Endodermal cell (in vitro differentiated cells): ENCODE measurements at regions not wholly inside any gene's neighbourhood (a gene's known extent, or its start where the extent isn't known, plus 50 kb on each side); places are given as distances from the start of the nearest gene placed in this dataset.

Source experiments
- DNase-seq: peaks from one replicate; pipeline ENCODE4 v3.0.0-alpha.2; 2017
- H3K27ac ChIP-seq: 2 replicates; pipeline ENCODE4 v1.5.1; 2013; ENCODE audit warnings: mild to moderate bottlenecking, low read depth, low read length, moderate library complexity
- H3K27me3 ChIP-seq: 2 replicates; pipeline ENCODE4 v1.6.1; 2013; ENCODE audit warnings: mild to moderate bottlenecking, low read length, moderate library complexity; ENCODE audit not compliant: insufficient read depth, control insufficient read depth, poor library complexity, severe bottlenecking
- H3K36me3 ChIP-seq: 2 replicates; pipeline ENCODE4 v1.7.0; 2013; ENCODE audit warnings: mild to moderate bottlenecking, low read length, moderate library complexity; ENCODE audit not compliant: control insufficient read depth, insufficient read depth
- H3K4me1 ChIP-seq: one replicate; pipeline ENCODE4 v1.7.0; 2013; ENCODE audit warnings: low read length; ENCODE audit not compliant: control insufficient read depth, insufficient read depth
- H3K4me3 ChIP-seq: 2 replicates; pipeline ENCODE4 v1.5.1; 2013; ENCODE audit warnings: mild to moderate bottlenecking, low read length, moderate library complexity
- H3K9ac ChIP-seq: 2 replicates; pipeline ENCODE4 v1.6.1; 2013; ENCODE audit warnings: mild to moderate bottlenecking, low read length, moderate library complexity; ENCODE audit not compliant: poor library complexity, severe bottlenecking; ENCODE audit errors: extremely low read depth
- H3K9me3 ChIP-seq: 2 replicates; pipeline ENCODE4 v1.6.1; 2013; ENCODE audit warnings: mild to moderate bottlenecking, low read length, moderate library complexity; ENCODE audit not compliant: control insufficient read depth
- H3K27ac Mint-ChIP-seq: 2 replicates; pipeline ENCODE4 v1.8.0; 2020; ENCODE audit warnings: mixed read lengths
- H3K27me3 Mint-ChIP-seq: 2 replicates; pipeline ENCODE4 v1.8.0; 2021; ENCODE audit warnings: mild to moderate bottlenecking, mixed read lengths; ENCODE audit not compliant: insufficient read depth
- H3K36me3 Mint-ChIP-seq: 2 replicates; pipeline ENCODE4 v1.8.0; 2020; ENCODE audit warnings: low read depth, mixed read lengths
- H3K4me1 Mint-ChIP-seq: 2 replicates; pipeline ENCODE4 v1.8.0; 2020; ENCODE audit warnings: mixed read lengths
- H3K4me3 Mint-ChIP-seq: 2 replicates; pipeline ENCODE4 v1.8.0; 2020; ENCODE audit warnings: mild to moderate bottlenecking, moderate library complexity, mixed read lengths
- H3K9me3 Mint-ChIP-seq: 2 replicates; pipeline ENCODE4 v1.8.0; 2020; ENCODE audit warnings: mild to moderate bottlenecking, mixed read lengths
- WGBS, 2 experiments: methylation state at CpG; one replicate each; pipeline versions ENCODE4 v1.1.5 to v1.1.7; 2013; ENCODE audit warnings: missing lambda C conversion rate in 2 of 2, mixed read lengths in 1 of 2; ENCODE audit not compliant: insufficient coverage in 1 of 2, insufficient read length in 1 of 2; 5-methylcytosine and 5-hydroxymethylcytosine counted together
- TF ChIP-seq, protein P1 (sequence below): fragments of 200-600 bp; sonication (generic); conservative IDR thresholded peaks from 2 replicates; pipeline ENCODE4 v1.5.0; 2021; ENCODE audit warnings: antibody characterized with exemption, mild to moderate bottlenecking

DNA sequence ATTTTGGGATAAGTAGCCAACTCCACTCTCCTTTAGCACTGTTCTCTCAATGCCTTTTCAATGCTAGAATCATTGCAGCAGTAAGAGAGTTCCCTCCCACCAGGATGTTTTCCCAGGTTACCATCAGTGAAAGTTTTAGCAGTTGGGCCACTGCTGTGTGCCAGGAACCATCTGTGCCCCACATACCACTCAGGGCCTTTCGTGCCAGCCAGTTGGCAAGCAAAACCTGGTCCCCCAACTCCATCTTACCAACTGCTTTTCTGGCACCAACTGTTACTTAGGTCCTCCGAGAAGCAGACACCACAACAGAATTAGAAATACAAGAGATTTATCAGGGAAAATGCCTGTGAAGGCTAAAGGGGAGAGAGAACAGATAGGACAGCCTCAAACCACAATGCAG is 533.4 kb upstream of the NBEA start:
- H3K4me1 Mint-ChIP-seq = no peaks in the 10 kb centered on the region
- H3K4me3 Mint-ChIP-seq = no peak overlapping the region
- 93% methylated on average over 2 of the region's 2 CpGs; no CpG with 5 or more reads in 1 of the 2 experiments for WGBS, 2 experiments
- Histone ChIP-seq H3K36me3 (no peaks in the 10 kb centered on the region), H3K27me3 (no peaks in the 10 kb centered on the region), H3K4me1 (no peaks in the 10 kb centered on the region), H3K9me3 (no peaks in the 10 kb centered on the region), H3K9ac (no peak overlapping the region), H3K4me3 (no peak overlapping the region), H3K27ac (no peak overlapping the region)
- DNase-seq = no peak
- no peak overlapping the region for H3K27ac Mint-ChIP-seq
- TF ChIP-seq, protein P1, sequence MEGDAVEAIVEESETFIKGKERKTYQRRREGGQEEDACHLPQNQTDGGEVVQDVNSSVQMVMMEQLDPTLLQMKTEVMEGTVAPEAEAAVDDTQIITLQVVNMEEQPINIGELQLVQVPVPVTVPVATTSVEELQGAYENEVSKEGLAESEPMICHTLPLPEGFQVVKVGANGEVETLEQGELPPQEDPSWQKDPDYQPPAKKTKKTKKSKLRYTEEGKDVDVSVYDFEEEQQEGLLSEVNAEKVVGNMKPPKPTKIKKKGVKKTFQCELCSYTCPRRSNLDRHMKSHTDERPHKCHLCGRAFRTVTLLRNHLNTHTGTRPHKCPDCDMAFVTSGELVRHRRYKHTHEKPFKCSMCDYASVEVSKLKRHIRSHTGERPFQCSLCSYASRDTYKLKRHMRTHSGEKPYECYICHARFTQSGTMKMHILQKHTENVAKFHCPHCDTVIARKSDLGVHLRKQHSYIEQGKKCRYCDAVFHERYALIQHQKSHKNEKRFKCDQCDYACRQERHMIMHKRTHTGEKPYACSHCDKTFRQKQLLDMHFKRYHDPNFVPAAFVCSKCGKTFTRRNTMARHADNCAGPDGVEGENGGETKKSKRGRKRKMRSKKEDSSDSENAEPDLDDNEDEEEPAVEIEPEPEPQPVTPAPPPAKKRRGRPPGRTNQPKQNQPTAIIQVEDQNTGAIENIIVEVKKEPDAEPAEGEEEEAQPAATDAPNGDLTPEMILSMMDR = no peak
- H3K36me3 Mint-ChIP-seq = no peaks in the 10 kb centered on the region
- no peaks in the 10 kb centered on the region for H3K9me3 Mint-ChIP-seq
- no peaks in the 10 kb centered on the region for H3K27me3 Mint-ChIP-seq

DNA sequence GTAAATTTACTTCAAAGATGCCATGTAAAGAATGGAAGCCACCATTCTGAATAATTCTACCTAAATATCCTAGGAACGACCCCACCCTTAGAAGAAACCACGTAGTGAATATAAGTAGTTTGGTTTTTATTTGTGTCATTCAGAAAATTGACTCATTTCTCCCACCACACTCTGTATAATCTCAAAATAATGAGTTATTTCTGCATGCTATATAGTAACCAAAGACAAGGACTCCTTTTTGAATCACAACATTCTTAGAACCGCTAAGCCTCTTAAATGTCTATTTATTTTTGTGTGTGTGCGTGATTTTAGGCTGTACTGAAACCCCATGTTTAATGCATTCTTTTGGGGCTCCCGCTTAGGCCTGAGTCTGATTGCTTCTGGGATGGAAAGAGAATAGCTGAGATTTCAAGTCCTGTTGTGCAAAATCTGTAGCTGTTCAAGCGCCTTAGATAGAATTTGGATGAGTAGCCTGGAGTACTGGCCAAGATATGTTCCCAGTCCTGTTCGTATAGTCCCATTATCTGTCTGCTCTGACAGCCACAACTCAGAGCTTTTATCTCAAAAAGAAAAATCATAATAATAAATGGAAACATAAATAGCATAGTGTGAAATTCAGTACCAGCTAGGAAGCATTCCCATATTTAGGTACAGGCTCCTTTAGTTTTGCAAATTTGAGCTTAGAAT is 532.4 kb upstream of the NBEA start:
- Mint-ChIP-seq H3K27ac (no peak overlapping the region), H3K9me3 (no peaks in the 10 kb centered on the region), H3K36me3 (no peaks in the 10 kb centered on the region), H3K4me1 (no peaks in the 10 kb centered on the region), H3K27me3 (no peaks in the 10 kb centered on the region), H3K4me3 (no peak overlapping the region)
- H3K4me3 ChIP-seq = no peak overlapping the region
- no peaks in the 10 kb centered on the region for H3K4me1 ChIP-seq
- no peaks in the 10 kb centered on the region for H3K9me3 ChIP-seq
- no peaks in the 10 kb centered on the region for H3K36me3 ChIP-seq
- TF ChIP-seq, protein P1 = no peak
- H3K27me3 ChIP-seq = no peaks in the 10 kb centered on the region
- H3K9ac ChIP-seq = no peak overlapping the region
- no peak for DNase-seq
- no peak overlapping the region for H3K27ac ChIP-seq
- WGBS, 2 experiments = 77 to 100% methylated on average over 1 to 5 of the region's 7 CpGs

DNA sequence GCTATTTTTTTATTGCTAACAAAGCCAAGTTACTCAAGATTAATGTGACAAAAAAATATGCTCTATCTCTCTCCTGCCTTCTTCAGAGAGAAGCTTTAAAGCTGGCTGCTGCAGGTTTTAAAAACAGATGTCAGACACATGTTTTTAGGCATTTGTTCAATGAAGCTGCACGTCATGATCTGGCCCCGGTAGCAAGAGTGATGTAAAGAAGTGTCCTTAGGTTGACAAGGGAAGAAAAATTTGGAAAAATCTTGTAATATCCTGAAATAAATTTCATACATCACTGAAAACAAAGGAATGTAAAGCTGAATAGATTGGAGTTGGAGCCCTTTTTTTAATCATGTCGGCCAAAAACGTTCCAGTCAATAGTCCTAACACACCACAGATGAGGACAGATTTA is 531.4 kb upstream of the NBEA start:
- H3K27ac Mint-ChIP-seq = no peak overlapping the region

More for the DNA sequence above, 531.4 kb upstream of the NBEA start:
- Histone ChIP-seq H3K27ac (no peak overlapping the region), H3K9ac (no peak overlapping the region), H3K4me1 (no peaks in the 10 kb centered on the region), H3K36me3 (no peaks in the 10 kb centered on the region), H3K27me3 (no peaks in the 10 kb centered on the region), H3K9me3 (no peaks in the 10 kb centered on the region), H3K4me3 (no peak overlapping the region)
- DNase-seq = no peak
- Mint-ChIP-seq H3K27me3 (no peaks in the 10 kb centered on the region), H3K4me3 (no peak overlapping the region), H3K4me1 (no peaks in the 10 kb centered on the region), H3K9me3 (no peaks in the 10 kb centered on the region), H3K36me3 (no peaks in the 10 kb centered on the region)
- TF ChIP-seq, protein P1 = no peak
- WGBS, 2 experiments = 93 to 100% methylated on average over 1 to 4 of the region's 4 CpGs
